Left cardiac atrium (tissue), 4 donors: ENCODE measurements at regions not wholly inside any gene's neighbourhood (a gene's known extent, or its start where the extent isn't known, plus 50 kb on each side); places are given as distances from the start of the nearest gene placed in this dataset.

Source experiments
- ATAC-seq, 2 donors: fragments of 200-7000 bp; cut with Tn5 transposase; one replicate each; pipeline ENCODE4 v1.9.1; 2020; ENCODE audit warnings: mild to moderate bottlenecking in 2 of 2, moderate library complexity in 2 of 2
- DNase-seq: peaks from one replicate; pipeline ENCODE4 v3.0.0-alpha.2; 2020
- intact Hi-C, 2 donors: fragments of 100-400 bp; cut with DNase I; formaldehyde crosslinking; loops; one replicate each; pipeline versions ENCODE4 v1.14.1 to v1.15.1; 2022 to 2023
- donor health status: DM: no; HTN: yes; CAD: no.
- donor health status: DM: no; HTN: yes; CAD: no; lungs with severe emphysema.
- donor health status: DM: yes; HTN: yes; CAD: no.
- donor health status: Dilated cardiomyopathy.

DNA sequence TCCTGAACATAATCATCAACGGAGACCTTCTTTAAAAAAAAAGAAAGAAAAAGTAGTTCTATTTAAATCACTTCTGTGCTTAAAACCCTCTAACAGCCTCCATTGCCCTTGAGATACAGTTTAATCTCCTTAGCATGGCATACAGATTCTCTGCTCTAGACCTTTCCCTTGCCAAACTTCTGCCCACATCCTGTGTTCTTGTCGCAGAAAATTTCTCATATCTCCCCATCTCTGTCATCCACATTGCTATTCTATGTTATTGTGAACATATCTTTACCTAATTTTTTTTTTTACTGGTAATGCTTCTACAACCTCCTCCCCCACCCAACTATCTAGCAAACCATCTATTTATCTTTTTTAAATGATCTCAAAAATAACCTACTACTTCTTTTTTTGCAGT is 135.7 kb upstream of the PROX1 start:
- intact Hi-C loops: no loop called here
- DNase-seq (no peak), ATAC-seq (no peak)

DNA sequence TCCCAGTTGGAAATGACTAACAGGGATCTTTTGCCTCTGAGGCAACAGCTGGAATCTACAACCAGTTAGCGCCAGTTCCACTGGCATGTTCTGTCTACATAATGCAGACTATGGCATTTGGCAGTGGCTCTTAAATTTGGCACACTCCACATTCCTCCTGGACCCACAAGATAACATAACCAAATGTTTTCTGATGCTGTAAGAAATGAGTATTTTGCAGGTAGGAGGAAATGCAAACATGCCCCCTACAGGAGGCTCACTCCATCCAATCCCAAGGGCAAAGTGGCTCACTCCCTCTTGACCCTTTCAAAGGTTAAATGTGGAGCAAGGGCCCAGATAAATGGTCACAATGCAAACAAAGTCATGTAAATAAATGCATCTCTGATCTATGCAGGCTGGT is 129.2 kb upstream of the PROX1 start:
- intact Hi-C loops: no loop called here
- DNase-seq: no peak

DNA sequence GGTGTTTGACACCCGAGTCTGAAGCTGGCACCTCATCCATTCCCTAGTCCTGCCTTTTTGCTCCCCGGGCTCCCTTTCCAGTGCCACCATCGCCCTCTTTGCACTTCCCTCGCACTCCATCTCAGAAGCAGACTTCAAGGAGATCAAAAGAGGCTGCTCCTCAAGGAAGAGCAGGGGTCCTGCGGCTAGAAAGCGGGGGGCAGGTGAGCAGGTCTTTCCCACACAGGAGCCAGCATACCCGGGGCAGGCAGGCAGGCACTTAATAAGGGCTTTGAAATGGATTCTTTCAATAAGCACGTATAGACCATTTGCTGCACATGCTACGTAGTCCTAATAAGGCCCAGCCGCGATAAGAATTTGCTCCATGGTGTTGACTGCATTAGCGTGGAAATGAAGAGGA is 125.9 kb upstream of the PROX1 start:
- DNase-seq: no peak

More for the DNA sequence above, 129.2 kb upstream of the PROX1 start:
- no peak for ATAC-seq

DNA sequence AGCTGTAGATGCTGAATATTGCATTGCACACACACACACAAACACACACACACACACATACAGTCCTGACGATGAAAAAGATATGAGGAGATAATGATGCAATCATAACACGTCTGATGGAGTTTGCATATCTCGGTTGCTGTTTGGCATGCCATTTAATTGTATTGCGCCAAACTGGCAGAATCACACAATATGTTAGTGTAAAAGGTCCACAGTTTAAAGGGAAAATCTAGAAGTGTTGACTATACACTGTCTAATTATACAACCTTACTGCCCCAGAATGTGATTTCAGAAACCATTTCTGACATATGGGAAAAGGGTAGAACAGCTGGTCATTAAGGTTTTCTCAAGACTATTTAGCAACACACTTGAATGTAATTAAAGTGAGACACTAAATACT is 123.7 kb upstream of the PROX1 start:
- ATAC-seq: no peak
- no peak for DNase-seq
- intact Hi-C loops: no loop called here

More for the DNA sequence above, 125.9 kb upstream of the PROX1 start:
- intact Hi-C loops: no loop called here
- ATAC-seq: no peak

DNA sequence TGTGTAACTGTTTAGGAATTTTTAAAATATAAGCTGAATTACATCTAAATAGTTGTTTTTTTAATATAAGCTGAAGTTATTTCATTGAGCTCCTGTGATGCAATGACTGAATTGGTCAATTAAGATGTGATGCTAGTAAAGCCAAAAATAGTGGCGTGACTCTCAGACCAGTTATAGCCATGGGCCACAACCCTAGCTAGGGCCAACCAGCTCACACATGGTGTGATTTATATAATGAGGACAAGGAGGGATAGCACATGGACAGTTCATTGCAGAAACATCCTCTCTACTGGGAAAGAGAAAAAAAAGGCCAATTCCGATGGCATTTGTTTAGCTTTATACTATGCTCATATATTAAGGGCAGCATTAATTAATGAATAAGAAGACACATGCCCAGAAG is 119.3 kb upstream of the PROX1 start:
- ATAC-seq: no peak
- no peak for DNase-seq
- intact Hi-C loops: no loop called here

DNA sequence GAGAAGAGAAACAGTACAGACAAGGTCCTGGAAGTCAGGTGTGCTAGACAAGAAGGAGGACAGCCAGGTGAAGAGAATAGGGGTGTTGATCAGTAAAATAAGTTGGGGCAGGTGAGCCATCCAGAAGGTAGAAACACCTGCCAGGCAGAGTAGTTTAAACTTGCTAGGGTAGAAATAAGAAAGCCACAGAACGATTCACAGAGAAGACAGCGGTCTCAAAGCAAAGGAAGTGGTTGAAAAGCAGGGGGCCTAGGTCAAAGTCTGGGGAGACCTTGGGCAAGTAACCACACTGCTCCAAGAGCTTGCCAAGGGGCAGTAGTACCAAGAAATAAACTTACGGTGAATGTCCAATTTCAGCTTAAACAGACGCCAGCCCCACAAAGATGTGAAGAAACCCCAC is 116.6 kb upstream of the PROX1 start:
- no peak for ATAC-seq
- DNase-seq: no peak
- intact Hi-C loops: no loop called here

DNA sequence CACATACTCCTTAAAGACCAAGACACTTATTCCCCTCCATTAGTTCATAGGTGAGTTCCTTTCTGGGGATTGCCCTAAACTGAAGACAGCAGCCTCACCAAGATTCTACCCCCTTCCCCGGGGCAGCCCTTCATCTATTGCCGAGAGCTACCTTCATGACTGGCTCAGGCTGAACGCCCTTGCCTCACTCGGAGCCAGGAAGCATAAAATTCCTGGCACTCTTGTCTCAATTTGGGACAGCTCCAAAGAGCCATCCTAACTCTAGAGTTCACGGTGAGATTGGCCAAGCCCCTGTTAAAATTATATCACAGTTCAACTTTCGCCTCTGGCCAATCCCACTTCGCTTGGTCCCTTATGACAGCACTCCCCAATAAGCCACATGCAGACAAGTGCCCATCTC is 113.0 kb upstream of the PROX1 start:
- ATAC-seq: no peak
- intact Hi-C loops: no loop called here

DNA sequence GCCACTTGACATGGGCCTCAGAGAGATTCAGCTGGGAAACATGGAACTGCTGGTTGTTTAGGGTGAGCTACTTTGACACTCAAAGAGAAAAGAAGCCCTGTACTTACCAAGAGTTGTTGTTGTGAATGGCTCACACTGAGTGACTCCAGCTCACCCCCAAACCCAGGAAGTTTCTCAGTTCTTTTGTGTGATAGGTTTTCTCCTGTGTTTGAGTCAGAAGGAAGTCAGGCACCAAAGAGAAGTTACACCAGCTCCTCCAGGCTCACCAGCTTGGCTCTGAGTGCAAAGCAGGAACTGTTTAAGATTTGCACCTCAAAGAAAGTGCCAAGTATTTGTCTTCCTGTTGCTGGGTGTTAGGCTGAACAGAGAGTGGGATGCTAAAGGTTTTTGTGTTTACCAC is 111.2 kb upstream of the PROX1 start:
- DNase-seq (no peak), ATAC-seq (no peak)
- intact Hi-C loops: no loop called here

More for the DNA sequence above, 113.0 kb upstream of the PROX1 start:
- DNase-seq: no peak

DNA sequence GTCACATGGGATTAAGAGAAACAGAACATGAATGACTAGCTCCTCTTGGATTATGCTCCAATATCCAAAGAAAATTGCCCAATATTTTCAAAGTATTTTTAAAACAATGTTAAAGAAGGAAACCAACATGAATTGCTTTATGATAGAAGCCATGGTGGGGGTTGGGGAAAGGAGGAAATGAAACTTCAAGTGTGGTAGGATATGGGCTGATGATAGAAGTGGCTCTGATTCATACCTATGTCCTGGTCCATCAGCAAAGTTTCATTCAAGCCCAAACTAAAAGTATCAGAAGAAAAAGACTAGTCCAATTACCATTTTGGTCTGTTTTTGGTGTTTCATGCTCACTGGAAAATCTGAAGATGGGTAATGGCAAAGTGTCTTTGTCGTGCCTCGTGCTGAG is 104.2 kb upstream of the PROX1 start:
- DNase-seq: no peak
- ATAC-seq: no peak
- intact Hi-C loops: no loop called here

DNA sequence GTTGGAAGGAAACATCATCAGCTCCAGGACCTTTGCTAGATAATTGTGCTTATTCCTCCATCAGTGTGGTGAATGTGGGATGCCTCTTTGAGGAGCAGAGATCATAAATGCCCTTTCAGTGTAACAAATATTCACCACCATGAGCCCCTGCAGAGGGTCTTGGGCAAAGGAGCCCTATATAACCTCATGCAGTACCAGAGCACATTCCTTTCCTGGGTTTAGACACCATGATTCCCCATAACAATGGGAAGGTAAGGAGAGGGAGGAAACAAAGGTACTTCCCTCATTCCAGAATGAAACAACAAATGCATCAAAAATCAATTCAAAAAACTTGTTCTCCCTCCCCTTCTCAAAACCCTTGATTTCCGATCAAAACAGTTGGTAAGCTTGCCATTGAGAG is 103.4 kb upstream of the PROX1 start:
- no peak for ATAC-seq
- intact Hi-C loops: no loop called here

DNA sequence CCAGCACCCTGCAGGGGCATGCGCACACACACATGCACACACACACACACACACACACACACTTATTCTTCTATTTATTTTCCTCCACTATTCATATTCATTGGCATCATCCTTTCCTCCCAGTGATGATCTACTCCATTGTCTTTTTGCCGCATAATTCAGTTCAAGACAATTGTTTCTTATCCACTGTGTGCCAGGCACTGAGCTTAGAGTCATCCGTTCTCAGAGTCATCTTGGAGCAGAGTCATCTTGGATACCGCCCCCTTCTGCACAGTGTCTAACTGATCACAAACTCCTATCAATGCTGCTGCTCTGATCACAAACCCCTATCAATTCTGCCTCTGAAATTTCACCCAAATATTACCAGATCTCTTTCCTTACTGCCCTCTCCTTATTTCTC is 102.8 kb upstream of the PROX1 start:
- ATAC-seq: no peak
- DNase-seq: no peak
- intact Hi-C loops: no loop called here

More for the DNA sequence above, 103.4 kb upstream of the PROX1 start:
- DNase-seq: no peak

DNA sequence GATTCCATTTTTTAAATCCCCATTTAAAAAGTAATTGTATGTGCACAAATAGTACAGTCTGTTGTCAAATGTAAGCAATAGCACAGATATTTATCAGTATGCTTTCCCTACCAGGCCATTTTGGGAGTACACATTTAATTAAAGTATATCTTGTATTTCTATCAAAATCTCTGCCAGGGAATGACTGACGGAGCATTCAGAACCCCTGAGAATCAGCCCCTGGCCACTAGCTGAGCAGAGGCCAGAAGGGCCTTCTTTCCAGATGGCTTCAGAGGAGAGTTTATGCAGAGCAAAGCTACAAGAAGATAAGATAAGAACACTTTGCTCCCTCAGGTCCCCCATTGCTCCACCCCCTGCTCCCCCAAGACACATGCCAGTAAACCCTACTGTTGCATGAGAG is 99.9 kb upstream of the PROX1 start:
- intact Hi-C loops: no loop called here
- DNase-seq: no peak
- ATAC-seq: no peak

DNA sequence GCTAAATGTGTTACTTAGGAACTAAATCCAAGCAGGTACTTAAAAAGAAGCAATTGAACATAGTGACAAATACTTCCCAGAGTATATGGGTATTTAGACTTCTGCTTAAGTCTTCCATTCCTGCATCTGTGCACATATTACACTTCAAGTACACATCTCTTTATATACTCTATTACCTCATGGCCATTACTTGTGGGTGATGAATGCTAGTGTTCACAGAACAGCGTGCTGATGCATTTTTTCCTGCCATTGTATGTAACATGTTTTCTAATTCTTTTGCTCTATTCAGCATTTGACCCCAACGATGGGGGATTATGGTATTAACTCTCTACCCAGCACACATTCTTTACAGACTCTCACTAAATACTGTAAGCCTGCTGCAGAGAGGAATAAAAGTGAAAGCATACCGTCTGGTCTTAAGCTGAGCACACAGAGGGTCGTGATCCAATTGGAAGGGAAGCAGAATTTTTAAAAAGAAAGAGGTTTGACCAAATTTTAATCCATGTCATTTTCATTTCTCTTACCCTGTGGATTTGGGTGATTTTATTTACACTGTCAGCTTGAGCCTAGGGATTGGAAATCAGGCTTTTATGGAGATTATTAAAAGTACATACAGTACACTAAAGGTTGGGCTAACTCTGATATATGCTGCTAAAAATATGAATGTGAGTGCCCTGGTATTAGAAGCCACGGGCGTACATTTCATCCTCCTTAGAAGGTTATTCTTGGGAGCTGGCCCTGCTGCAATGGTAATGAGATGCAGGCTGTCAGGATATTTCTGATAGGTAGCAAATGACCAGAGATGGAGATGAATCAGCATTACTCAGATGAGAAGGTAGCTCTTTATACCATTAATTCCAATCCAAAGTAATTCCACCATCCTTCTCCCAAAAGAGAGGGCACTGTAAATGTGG is 95.5 kb upstream of the PROX1 start:
- ATAC-seq (no peak), DNase-seq (no peak)
- intact Hi-C loops: no loop called here

DNA sequence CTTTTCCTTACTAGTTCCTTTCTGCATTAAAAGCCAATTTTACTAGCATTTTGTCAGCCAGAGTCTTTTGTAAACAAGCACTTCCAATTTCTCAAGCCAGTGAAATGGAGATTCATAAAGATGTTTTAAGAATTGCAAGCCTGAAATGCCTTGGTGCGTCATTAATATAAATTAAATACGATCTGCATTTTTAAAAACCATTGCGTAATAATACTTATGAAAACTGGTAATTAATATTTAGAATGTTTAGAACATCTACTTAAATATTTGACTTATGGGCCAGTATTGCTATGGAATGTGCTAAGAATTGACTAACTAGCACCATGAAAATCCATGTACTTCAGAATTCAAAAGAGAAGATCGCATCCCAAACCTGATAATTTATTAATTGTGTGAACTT is 89.1 kb upstream of the PROX1 start:
- intact Hi-C loops: no loop called here
- ATAC-seq: no peak
- DNase-seq: no peak

DNA sequence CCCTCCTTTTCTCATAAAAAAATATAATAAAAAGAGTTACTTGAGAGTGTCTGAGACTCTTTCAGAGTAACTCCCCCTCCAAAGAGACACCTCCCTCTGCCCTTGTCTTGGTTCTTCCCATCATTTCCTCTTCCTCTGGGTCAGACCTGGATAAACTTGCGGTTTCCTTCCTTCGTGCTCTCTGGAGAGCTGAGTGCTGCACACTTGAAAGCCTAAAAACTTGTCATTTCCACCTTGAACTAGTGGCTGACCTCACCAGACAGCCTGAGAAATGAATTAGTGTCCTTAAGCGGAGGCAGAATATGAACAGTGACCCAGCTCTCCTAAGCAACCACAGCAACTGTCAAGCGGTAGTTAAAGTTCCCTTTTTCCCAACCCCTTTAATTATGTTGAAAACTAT is 88.4 kb upstream of the PROX1 start:
- no peak for DNase-seq
- ATAC-seq: no peak
- intact Hi-C loops: no loop called here

DNA sequence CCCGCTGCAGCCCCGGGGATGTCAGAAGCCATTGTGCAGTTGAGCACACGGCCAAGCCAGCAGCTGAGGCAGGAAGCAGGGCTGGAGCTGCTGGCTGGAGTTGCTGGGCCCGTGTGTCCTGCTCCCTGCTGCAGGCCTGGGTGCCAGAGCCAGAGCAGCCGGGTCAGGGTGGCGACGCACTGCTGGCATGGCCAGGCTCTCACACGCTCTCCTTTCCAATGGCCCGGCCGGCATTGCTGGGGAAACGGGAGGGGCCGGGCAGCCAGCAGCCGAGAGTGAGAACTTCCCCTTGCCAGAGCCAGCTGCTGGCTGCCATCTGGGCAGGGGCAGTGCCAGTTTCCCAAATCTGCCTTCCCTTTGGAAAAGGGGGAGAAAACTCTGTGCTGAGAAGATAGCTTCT is 82.4 kb upstream of the PROX1 start:
- ATAC-seq (peak; percentile 94 to 96), DNase-seq (peak; percentile 39)
- intact Hi-C loops: no loop called here

DNA sequence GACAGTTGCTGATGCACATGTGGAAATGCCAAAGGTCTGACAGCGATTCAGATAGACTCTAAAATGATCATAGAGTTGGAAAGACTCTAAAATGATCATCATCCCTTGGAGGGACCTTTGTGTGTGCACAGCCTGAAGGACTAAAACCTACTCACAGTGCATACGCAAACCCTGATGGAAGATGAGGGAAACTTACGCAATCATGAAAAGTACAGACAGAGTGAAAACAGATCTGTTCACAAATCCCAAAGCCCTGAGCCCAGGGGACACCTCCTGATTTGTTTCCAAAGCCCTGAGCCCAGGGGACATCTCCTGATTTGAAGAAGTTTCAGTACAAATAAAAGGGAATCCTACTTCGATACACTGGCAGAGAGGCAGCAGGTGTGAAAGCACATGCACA is 79.3 kb upstream of the PROX1 start:
- ATAC-seq: no peak

DNA sequence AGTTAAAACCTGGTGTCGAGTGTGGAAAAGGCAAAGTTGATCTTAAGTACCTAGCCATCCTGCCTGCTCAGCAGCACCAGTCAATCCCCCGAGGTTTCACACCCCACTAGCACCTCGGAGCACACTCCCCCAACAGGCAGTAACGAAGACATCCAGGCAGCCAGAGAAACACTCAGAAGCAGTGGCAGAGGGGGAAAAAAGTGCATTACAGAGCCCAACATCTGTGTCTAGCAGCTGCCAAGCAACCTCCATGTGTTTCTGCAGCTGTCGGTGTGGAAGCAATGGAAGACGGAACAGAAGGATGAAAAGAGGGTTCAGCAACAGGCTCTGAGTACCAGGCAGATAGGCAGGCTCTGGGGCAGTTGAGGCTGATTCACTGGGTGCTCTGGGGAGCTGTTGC is 73.4 kb upstream of the PROX1 start:
- intact Hi-C loops: no loop called here
- no peak for ATAC-seq
- DNase-seq: no peak

More for the DNA sequence above, 79.3 kb upstream of the PROX1 start:
- intact Hi-C loops: no loop called here
- DNase-seq: no peak

DNA sequence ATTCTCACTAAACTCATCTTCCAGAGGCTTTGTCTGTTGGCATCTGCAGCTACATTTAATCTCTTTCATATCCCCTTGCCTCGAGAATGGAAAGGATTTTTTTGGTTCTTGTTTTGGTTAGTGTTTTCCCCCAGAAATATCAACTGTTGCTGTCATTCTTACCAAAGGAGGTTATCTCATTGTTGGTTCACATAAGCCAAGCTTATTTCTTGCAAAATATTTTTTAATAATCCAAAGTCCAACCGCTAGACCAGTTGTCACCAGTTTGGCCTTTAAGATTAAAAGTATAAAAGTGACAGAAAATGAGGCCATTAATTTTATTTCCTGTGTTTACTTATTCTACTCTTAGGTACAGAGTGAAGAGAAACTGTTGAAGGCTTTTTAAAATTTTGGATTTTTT is 66.5 kb upstream of the PROX1 start:
- DNase-seq (no peak), ATAC-seq (no peak)
- intact Hi-C loops: no loop called here

DNA sequence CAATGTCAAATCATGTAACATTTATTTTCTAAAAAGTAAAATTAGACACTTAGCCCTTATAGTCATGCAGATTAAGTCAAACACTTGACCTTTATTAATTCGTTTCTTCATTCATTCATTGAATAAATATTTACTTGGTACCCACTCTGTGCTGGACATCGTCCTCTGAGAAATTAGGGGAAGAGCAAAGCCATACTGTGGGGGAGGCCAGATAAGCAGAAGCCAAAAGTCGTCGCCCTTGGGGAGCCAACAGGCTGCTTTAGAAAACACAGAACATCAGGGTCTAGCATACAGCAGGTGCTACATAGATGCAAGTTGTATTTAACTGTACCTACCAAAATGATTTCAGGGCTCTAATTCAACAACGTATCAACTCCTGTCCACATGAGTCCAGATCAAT is 66.1 kb upstream of the PROX1 start:
- intact Hi-C loops: no loop called here
- ATAC-seq: no peak
- DNase-seq: no peak

DNA sequence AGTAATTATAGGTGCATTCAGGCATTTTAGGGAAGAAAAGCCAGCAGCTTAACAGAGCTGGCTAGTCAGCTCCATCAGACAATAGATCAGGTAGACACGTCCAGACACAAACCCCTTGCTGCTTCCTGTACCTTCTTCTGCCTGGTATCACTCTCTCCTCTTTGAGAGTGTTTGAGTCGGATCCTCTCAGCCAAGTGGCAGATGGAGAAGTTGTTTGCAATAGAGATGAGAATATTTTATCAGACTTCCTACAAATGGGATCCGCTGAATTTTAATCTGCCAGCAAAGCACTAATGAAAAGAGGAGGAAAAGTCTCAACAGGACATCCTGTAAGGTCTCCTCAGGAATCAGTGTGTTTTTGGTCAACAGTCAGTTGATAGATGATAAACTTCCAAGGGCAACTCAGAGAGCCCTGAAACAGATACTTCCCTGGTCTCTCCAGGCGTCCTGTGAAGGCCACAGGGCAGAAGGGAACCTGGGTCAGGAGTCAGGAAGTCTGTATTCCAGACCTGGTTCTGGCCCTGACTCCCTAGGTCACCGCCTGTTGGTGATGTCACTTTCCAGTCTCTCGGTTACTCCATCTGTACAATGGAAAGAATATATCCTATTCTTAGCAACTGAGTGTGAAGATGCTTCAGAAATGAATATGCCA is 62.1 kb upstream of the PROX1 start:
- DNase-seq (no peak), ATAC-seq (no peak)
- intact Hi-C loops: no loop called here
